ENCODE measurements at regions not wholly inside any gene's neighbourhood (a gene's known extent, or its start where the extent isn't known, plus 50 kb on each side); places are given as distances from the start of the nearest gene placed in this dataset.

- ChIA-PET POLR2A (no interaction called here), RAD21 (ENCODE audit: unreplicated experiment) (no interaction called here), SMC1A (ENCODE audit: uncharacterized antibody, unreplicated experiment) (no interaction called here), CTCF (no interaction called here)
- no peaks in the 10 kb centered on the region for H3K9me3 ChIP-seq (replicated peaks; ENCODE audit: control insufficient read depth, insufficient read depth, low read length)
- H3K27ac ChIP-seq (ENCODE audit: control insufficient read depth, insufficient read depth) = no peak overlapping the region
- BruUV-seq (replicated peaks) = no TSS peak
- intact Hi-C loops (cut with micrococcal nuclease; ENCODE audit: unreplicated experiment) (no loop called here), in situ Hi-C loops (cut with MboI) (no loop called here)
- no peak overlapping the region for H3K9ac ChIP-seq (ENCODE audit: control insufficient read depth, insufficient read depth, low read length)
- no peaks in the 10 kb centered on the region for H3K36me3 ChIP-seq (ENCODE audit: control insufficient read depth in 2 of 2, insufficient read depth in 2 of 2, low read length in 1 of 2)
- H4K20me1 ChIP-seq (ENCODE audit: control insufficient read depth, insufficient read depth) = no peaks in the 10 kb centered on the region
- DNase-seq (ENCODE audit: low read depth, low spot score) (no peak), FAIRE-seq (no peak), ATAC-seq (no peak)
- WGBS (ENCODE audit: insufficient coverage, insufficient replicate concordance, low lambda C conversion rate, missing lambda C conversion rate) = 0% methylated on average over 1 of the region's 1 CpG
- H2AFZ ChIP-seq (ENCODE audit: control insufficient read depth, low read depth, low read length) = no peak overlapping the region
- TF ChIP-seq GABPA (IDR thresholded peaks at IDR 0.05; ENCODE audit: low read depth) (no peak), ZZZ3 (IDR thresholded peaks at IDR 0.05; ENCODE audit: control insufficient read depth, insufficient read length, low read depth) (no peak), ETV6 (conservative IDR thresholded peaks at IDR 0.05 in 1 of 2, IDR thresholded peaks at IDR 0.05 in 1 of 2; ENCODE audit: borderline replicate concordance in 1 of 2, low read depth in 1 of 2) (no peak), HCFC1 (IDR thresholded peaks at IDR 0.05; ENCODE audit: low read length) (no peak), NKRF (conservative IDR thresholded peaks at IDR 0.05) (no peak), USF2 (IDR thresholded peaks at IDR 0.05; ENCODE audit: borderline replicate concordance, low read depth, low read length) (no peak), NR2C1 (IDR thresholded peaks at IDR 0.05) (no peak)
- TF ChIP-seq, protein P1, sequence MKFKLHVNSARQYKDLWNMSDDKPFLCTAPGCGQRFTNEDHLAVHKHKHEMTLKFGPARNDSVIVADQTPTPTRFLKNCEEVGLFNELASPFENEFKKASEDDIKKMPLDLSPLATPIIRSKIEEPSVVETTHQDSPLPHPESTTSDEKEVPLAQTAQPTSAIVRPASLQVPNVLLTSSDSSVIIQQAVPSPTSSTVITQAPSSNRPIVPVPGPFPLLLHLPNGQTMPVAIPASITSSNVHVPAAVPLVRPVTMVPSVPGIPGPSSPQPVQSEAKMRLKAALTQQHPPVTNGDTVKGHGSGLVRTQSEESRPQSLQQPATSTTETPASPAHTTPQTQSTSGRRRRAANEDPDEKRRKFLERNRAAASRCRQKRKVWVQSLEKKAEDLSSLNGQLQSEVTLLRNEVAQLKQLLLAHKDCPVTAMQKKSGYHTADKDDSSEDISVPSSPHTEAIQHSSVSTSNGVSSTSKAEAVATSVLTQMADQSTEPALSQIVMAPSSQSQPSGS (IDR thresholded peaks at IDR 0.05; ENCODE audit: low read length) = no peak
- H3K4me2 ChIP-seq (ENCODE audit: control insufficient read depth, insufficient read depth) = no peak overlapping the region
- no peaks in the 10 kb centered on the region for H3K79me2 ChIP-seq (ENCODE audit: control insufficient read depth, insufficient read depth, low read length)
- H3K27me3 ChIP-seq (replicated peaks in 1 of 2; ENCODE audit: control insufficient read depth in 2 of 2, insufficient read depth in 2 of 2, low read length in 1 of 2) = no peaks in the 10 kb centered on the region
- no peak overlapping the region for H3K4me3 ChIP-seq
- no peaks in the 10 kb centered on the region for H3K4me1 ChIP-seq (ENCODE audit: control insufficient read depth, insufficient read depth, low read length)
These were observed 193.0 kb upstream of the DPYD start for GRCh38 chr1:98113811-98114210.

Measured in GM12878 (cell line).